ENCODE measurements at regions not wholly inside any gene's neighbourhood (a gene's known extent, or its start where the extent isn't known, plus 50 kb on each side); places are given as distances from the start of the nearest gene placed in this dataset.

- H3K27me3 ChIP-seq (ENCODE audit: control insufficient read depth in 2 of 2, insufficient read depth in 2 of 2, low read length in 2 of 2) = no peaks in the 10 kb centered on the region
- intact Hi-C loops (cut with micrococcal nuclease) = no loop called here
- Mint-ChIP-seq H3K36me3 (no peaks in the 10 kb centered on the region), H3K4me3 (no peak overlapping the region), H3K4me1 (no peaks in the 10 kb centered on the region), H3K27me3 (ENCODE audit: low read depth in 3 of 3) (peaks cover 2 to 10% (median 6%) of the 10 kb centered on the region in 3 donors), H3K9me3 (peaks cover 0 to 3% (median 0%) of the 10 kb centered on the region in 7 donors), H3K27ac (no peak overlapping the region)
- no peaks in the 10 kb centered on the region for H3K9me3 ChIP-seq (replicated peaks in 1 of 2; ENCODE audit: control insufficient read depth in 1 of 2, insufficient read depth in 1 of 2, low read length in 2 of 2)
- H4K20me1 ChIP-seq (ENCODE audit: insufficient read depth, low read length) = no peaks in the 10 kb centered on the region
- no peak overlapping the region for H2AFZ ChIP-seq (ENCODE audit: insufficient read depth, low read depth, low read length, poor library complexity, severe bottlenecking)
- WGBS (ENCODE audit: insufficient coverage) = no CpG with 5 or more reads among the region's 3 CpGs
- H3K4me3 ChIP-seq (replicated peaks in 1 of 3; ENCODE audit: low read depth in 2 of 3, low read length in 3 of 3) = no peak overlapping the region
- H3K36me3 ChIP-seq (replicated peaks in 1 of 2; ENCODE audit: control insufficient read depth in 1 of 2, insufficient read depth in 2 of 2, low read length in 2 of 2) = no peaks in the 10 kb centered on the region
- no peak overlapping the region for H3K4me2 ChIP-seq (replicated peaks; ENCODE audit: extremely low read depth, low read length, poor library complexity, severe bottlenecking)
- H3K9ac ChIP-seq (ENCODE audit: insufficient read depth, low read length, poor library complexity, severe bottlenecking) = no peak overlapping the region
- H3K27ac ChIP-seq (ENCODE audit: low read depth in 1 of 2, low read length in 2 of 2) = no peak overlapping the region
- no peaks in the 10 kb centered on the region for H3K4me1 ChIP-seq (ENCODE audit: control insufficient read depth in 1 of 2, insufficient read depth in 2 of 2, low read length in 2 of 2)
- no peak for DNase-seq
- no peaks in the 10 kb centered on the region for H3K79me2 ChIP-seq (ENCODE audit: insufficient read depth, low read length)
- no peak for TF ChIP-seq CTCF (IDR thresholded peaks at IDR 0.05)
These were observed 177.2 kb downstream of the PMP22 start for GRCh38 chr17:15087946-15088345.

GRCh38 chr17:15086776-15087295 lies 178.3 kb downstream of the PMP22 start:
- Mint-ChIP-seq H3K4me3 (no peak overlapping the region), H3K4me1 (no peaks in the 10 kb centered on the region), H3K36me3 (no peaks in the 10 kb centered on the region), H3K9me3 (peaks cover 0 to 3% (median 0%) of the 10 kb centered on the region in 7 donors), H3K27ac (no peak overlapping the region), H3K27me3 (ENCODE audit: low read depth in 3 of 3) (peaks cover under 1 to 13% (median 6%) of the 10 kb centered on the region in 3 donors)
- no peak overlapping the region for H3K4me2 ChIP-seq (replicated peaks; ENCODE audit: extremely low read depth, low read length, poor library complexity, severe bottlenecking)
- no peak for TF ChIP-seq CTCF (IDR thresholded peaks at IDR 0.05)
- H3K36me3 ChIP-seq (replicated peaks in 1 of 2; ENCODE audit: control insufficient read depth in 1 of 2, insufficient read depth in 2 of 2, low read length in 2 of 2) = no peaks in the 10 kb centered on the region
- H2AFZ ChIP-seq (ENCODE audit: insufficient read depth, low read depth, low read length, poor library complexity, severe bottlenecking) = no peak overlapping the region
- no peaks in the 10 kb centered on the region for H3K9me3 ChIP-seq (replicated peaks in 1 of 2; ENCODE audit: control insufficient read depth in 1 of 2, insufficient read depth in 1 of 2, low read length in 2 of 2)
- no peaks in the 10 kb centered on the region for H4K20me1 ChIP-seq (ENCODE audit: insufficient read depth, low read length)
- H3K79me2 ChIP-seq (ENCODE audit: insufficient read depth, low read length) = no peaks in the 10 kb centered on the region
- no peak overlapping the region for H3K4me3 ChIP-seq (replicated peaks in 1 of 3; ENCODE audit: low read depth in 2 of 3, low read length in 3 of 3)
- WGBS (ENCODE audit: insufficient coverage) = 87% methylated on average over 10 of the region's 11 CpGs
- H3K27ac ChIP-seq (ENCODE audit: low read depth in 1 of 2, low read length in 2 of 2) = no peak overlapping the region
- DNase-seq = no peak
- H3K27me3 ChIP-seq (ENCODE audit: control insufficient read depth in 2 of 2, insufficient read depth in 2 of 2, low read length in 2 of 2) = no peaks in the 10 kb centered on the region
- H3K4me1 ChIP-seq (ENCODE audit: control insufficient read depth in 1 of 2, insufficient read depth in 2 of 2, low read length in 2 of 2) = no peaks in the 10 kb centered on the region
- no peak overlapping the region for H3K9ac ChIP-seq (ENCODE audit: insufficient read depth, low read length, poor library complexity, severe bottlenecking)
- intact Hi-C loops (cut with micrococcal nuclease) = no loop called here
